ENCODE measurements at regions not wholly inside any gene's neighbourhood (a gene's known extent, or its start where the extent isn't known, plus 50 kb on each side); places are given as distances from the start of the nearest gene placed in this dataset.
A peak's percentile ranks its signal among the peaks of the same experiment; 100 is the strongest.
"Not testable (repeated sequence)": the region's sequence is repeated elsewhere in the genome, so short reads cannot be mapped to it uniquely, and the experiment has no call there.

DNA sequence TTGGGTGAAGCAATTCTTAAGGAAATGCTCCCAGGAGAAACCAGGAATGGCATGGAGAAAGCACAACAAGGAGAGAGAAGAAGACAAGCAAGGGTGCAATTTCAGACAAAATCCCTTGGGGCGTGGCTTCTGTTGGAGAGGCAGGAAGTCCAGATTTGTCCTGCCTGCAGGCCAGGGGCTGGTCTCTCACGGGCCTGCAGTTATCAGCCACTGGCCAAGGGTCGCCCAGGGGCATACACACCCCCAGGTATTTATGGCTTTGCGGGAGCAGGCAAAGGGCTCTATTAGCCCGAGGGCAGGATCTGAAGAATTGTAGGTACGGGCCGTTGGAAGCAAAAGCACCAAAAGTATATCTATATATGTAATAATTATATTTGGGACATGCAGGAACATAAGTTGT, 87.7 kb downstream of the IYD start:
- no peak for DNase-seq

DNA sequence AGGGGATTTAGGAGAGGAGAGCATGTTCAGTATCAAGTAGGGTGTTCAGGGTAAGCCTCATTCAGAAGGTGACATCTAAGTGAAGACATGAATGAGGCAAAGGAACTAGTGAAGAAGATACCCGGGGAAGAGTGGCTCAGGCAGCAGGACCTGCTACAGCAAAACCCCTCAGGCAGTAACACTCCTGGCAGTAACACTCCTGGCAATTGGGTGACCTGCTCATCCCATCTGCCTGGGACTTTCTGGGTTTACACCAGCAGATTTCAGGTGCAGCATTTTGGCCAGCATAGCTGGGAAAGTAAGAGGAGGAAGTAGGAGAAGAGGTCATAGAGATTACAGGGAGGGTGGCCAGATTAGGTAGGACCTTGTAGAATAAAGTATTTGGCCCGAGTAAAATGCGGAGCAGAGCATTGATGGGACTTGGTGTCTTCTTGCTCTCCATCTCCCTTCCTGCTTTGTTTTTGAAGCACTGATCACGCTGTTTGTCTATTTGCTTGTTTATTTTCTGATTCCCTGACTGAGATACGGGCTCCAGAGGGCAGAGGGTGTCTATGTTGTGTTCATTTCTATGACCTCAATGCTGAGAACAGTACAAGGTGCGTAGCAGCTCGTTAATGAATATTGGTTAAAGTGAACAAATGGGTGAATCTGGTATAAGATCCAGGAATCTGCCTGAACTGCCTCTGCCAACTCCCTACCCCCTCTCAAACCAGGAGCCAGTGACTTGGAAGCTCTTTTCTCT, 88.3 kb downstream of the IYD start:
- DNase-seq = no peak

GRCh38 chr6:150458579-150458978, 89.8 kb downstream of the IYD start:
- DNase-seq = no peak

DNA sequence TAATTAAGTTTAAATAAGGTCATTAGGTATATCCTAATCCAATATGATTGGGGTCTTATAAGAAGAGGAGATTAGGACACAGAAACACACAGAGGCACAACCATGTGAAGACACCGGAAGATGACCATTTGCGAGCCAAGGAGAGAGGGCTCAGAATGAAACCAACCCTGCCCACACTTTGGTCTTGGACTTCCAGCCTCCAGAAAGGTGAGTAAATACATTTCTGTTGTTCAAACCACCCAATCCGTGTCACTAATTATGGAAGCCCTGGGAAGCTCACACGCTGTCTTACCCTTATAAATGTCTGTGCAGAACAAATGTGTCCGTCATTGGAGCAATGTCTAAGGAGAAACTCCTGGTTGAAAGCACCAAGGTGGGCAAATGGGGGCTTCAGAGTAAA, 95.0 kb downstream of the IYD start:
- no peak for DNase-seq

DNA sequence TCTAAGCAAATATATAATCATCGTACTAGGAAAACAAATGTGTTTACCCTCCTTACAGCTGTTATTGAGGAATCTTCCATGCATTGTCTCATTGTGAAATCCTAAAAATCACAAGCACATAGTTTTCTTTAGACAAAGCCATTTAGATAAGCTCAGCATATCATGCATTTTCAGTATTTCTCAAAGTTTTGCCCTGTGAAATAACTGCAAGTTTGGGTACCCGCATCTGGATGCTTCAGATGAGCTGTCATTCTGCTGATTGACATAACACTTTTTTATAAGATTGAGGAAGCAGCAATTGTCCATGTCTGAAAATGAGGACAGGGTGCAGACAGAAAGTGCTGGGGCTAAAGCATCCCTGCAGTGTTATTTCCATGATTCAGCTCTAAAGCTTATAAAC, 96.2 kb downstream of the IYD start:
- DNase-seq = no peak

DNA sequence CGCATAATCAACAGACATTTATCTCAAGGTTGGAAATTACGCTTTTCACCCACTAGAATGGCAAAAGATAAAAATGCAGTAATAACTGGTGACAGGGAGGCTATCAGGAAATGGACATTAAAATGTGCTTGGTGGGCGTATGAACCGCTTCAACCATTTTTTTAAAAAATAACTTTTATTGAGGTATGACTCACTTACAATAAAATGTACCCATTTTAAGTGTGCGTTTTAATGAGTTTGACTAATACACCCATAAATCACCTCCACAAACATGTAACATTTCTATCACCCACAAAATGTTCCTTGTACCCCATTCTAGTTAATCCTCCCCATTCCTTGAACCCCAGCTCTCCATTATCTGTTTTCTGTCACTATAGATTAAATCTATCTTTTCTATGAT, 96.8 kb downstream of the IYD start:
- DNase-seq = no peak

- no peak for DNase-seq
Measured at GRCh38 chr6:150466196-150466595, 97.4 kb downstream of the IYD start.

GRCh38 chr6:150470131-150470530, 101.3 kb downstream of the IYD start:
- no peak for DNase-seq

GRCh38 chr6:150470960-150471665, 102.3 kb downstream of the IYD start:
- no peak for DNase-seq

DNA sequence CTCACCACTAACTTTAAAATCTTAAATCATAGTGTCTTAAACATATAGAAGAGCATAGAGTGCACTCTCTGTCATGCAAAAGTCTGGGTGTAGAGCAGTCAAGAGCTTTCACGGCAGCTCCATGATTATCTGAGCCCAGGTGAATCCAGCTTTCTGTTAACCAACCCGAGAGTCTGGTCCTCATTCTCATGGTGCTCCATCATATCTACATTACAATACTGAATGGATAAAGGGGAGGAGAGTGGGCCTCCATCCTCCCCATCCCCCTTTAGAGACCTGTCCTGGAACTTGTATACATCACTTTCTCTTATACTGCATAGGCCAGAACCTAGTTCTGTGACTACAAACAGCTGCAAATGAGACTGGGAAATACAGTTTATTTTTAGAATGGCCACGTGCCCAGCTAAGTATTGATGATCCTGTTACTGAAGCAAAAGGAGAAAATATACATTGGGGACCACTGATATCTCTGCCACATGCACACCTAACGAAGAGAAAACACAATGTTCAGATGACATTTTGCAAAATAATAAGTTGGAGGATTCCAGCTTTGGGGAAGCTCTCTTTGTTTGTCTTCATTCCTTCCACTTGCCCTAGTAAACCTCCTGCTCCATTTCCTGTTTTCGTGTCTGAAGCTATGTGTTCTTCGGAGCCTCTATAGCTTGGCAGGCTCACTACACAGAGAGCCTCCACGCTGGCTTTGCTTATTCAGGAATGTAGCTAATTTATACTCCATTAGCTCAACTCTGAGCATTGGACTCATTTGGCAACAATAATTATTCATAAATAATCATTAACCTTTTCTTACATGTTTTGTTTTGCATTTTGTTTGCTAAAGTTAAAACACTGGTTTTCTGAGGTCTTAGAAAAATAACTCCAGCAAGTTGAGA, 110.1 kb downstream of the IYD start:
- DNase-seq = no peak

DNA sequence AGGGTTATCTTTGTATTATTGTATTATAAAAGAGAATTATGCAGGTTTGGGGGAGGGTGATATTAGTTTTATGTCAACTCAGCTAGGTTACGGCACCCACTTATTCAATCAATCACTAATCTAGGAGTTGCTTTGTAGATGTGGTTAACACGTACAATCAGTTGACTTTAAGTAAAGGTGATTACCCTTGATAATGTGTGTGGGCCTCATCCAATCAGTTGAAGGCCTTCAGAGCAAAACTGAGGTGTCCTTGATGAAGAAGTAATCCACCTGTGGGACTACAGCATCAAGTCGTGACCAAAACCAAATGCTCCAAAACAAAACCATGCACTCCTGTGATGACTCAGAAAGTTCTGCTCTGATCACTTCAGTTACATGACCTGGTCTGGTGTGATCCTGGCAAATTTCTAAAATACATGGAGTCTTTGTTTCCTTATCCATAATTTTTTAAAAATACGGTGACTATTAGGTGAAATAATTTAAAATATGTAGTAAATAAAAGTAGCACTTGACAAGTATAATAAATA, 114.1 kb downstream of the IYD start:
- no peak for DNase-seq

- no peak for DNase-seq
Measured at GRCh38 chr6:150485161-150485958, 114.3 kb upstream of the PLEKHG1 start.

DNA sequence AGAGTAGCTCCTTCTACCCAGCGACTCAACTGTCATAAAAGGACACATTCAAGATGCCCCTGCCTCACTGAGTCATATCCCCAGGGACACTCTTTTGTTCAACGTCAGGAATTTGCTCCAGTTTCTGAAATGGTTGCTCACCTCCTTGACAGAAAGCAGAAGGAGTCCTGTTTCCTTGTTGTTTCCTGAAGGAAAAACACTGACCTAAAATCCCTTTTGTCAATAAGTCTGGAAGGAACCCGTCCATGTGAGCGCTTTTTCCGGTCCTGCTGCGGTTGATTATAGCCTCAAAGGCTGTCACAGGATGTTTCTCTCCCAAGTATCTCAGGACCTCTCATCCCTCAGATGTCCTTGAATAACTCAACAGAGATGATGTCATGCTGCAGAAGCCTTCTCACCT, 113.6 kb upstream of the PLEKHG1 start:
- DNase-seq = no peak

DNA sequence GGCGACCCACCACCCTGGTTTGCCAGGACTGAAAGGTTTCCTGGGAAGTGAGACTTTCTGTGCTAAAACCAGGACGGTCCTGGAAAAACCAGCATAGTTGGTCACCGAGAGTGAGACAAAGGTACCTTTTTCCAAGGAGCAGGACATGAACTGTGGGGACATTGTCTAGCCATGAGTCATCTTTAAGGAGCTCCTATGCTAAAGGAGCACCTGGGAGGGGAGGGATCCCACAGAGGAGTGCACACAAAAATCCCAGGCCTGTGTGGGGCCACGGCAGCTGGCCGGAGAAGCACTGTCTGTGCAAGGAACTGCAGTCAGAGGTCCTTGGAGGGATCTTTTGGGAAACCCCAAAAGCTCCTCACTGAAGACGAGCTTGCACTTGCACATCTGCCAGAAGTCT, 109.1 kb upstream of the PLEKHG1 start:
- DNase-seq = no peak

- peak; percentile 10 for DNase-seq
Measured at GRCh38 chr6:150491131-150491810, 108.4 kb upstream of the PLEKHG1 start.

- DNase-seq = no peak
Measured at GRCh38 chr6:150491811-150492172, 107.9 kb upstream of the PLEKHG1 start.

DNA sequence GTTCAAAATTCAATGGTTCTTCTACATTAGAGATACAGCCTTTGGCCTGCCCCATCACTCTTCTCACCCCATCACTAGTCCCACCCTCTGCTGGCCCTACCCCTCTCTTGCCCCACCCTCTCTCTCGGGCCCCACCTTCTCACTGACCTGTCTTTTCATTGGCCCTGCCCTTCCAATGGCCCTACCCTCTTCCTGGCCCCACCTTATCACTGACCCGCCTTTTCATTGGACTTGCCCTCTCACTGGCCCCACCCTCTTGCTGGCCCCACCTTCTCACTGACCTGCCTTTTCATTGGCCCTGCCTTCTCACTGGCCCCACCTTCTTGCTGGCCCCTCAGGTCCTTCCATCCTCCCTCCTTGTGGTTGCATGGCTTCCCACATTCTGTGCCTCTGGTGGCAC, 107.2 kb upstream of the PLEKHG1 start:
- DNase-seq = no peak

- DNase-seq = no peak
Measured at GRCh38 chr6:150492941-150493340, 106.7 kb upstream of the PLEKHG1 start.

DNA sequence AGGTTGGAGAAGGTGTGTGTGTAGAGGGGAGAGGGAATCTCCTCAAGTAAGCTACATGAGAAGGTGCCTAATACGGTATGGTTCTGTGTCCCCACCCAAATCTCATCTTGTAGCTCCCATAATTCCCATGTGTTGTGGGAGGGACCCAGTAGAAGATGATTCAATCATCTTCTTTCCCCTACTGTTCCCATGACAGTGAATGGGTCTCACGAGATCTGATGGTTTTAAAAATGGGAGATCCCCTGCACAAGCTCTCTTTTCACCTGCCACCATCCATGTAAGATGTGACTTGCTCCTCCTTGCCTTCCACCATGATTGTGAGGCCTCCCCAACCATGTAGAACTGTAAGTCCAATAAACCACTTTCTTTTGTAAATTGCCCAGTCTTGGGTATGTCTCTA, 106.1 kb upstream of the PLEKHG1 start:
- not testable (repeated sequence) for DNase-seq

- no peak for DNase-seq
Measured at GRCh38 chr6:150494241-150494640, 105.4 kb upstream of the PLEKHG1 start.

DNA sequence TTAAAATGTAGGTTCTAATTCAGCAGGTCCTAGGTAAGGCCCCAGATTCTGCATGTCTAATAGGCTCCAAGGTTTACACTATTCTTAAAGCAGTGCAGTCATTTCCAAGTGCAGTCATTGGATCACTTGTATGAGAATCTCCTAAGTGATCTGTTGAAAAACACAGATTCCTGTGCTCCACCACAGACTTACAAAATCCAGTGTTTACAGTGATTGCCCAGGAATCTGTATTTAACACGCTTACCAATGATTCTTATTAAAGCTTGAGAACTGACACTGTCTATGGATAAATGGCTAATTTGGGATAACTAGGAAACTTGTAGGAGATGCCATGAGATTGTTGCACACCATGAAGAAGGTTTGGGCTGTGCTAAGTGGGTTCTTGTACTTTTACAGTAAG, 104.6 kb upstream of the PLEKHG1 start:
- no peak for DNase-seq

GRCh38 chr6:150496629-150497028, 103.1 kb upstream of the PLEKHG1 start:
- no peak for DNase-seq
